SJCRH30 (cell line): ENCODE measurements at regions not wholly inside any gene's neighbourhood (a gene's known extent, or its start where the extent isn't known, plus 50 kb on each side); places are given as distances from the start of the nearest gene placed in this dataset.

ENCODE experiments used
- DNase-seq, 2 experiments: peaks; one replicate each; pipeline ENCODE4 v3.0.0-alpha.2; 2015 to 2020
- H3K27ac ChIP-seq: fragments of 250-450 bp; sonication (Bioruptor Pico); 2 replicates; pipeline ENCODE4 v1.5.1; 2020; ENCODE audit warnings: mild to moderate bottlenecking, moderate library complexity
- H3K27me3 ChIP-seq: fragments of 250-450 bp; sonication (Bioruptor Pico); 2 replicates; pipeline ENCODE4 v1.5.1; 2020; ENCODE audit warnings: mild to moderate bottlenecking, moderate library complexity
- H3K36me3 ChIP-seq: fragments of 250-450 bp; sonication (Bioruptor Pico); 2 replicates; pipeline ENCODE4 v1.5.1; 2020; ENCODE audit warnings: mild to moderate bottlenecking, moderate library complexity
- H3K4me1 ChIP-seq: fragments of 250-450 bp; sonication (Bioruptor Pico); 2 replicates; pipeline ENCODE4 v1.5.1; 2020; ENCODE audit warnings: mild to moderate bottlenecking, moderate library complexity
- H3K4me3 ChIP-seq: fragments of 250-450 bp; sonication (Bioruptor Pico); 2 replicates; pipeline ENCODE4 v1.5.1; 2020; ENCODE audit warnings: mild to moderate bottlenecking, moderate library complexity
- H3K9me3 ChIP-seq: fragments of 250-450 bp; sonication (Bioruptor Pico); replicated peaks from 2 replicates; pipeline ENCODE4 v1.5.1; 2020; ENCODE audit warnings: mild to moderate bottlenecking, moderate library complexity

DNA sequence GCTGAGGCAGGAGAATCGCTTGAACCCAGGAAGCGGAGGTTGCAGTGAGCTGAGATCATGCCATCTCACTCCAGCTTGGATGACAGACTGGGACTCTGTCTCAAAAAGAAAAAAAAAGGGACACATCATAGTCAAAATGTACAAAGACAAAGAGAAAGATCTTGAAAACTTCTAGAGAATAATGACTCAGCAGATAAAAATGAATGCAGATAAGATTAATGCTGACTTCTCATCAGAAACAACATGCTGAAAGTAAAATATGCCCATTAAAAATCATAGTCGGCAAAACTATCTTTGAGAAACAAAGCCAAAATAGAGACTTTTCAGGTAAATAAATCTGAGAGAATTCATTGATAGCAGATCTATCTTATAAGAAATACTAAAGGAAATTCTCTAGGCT lies 271.1 kb upstream of the GPR149 start:
- no peak for DNase-seq
- Histone ChIP-seq H3K9me3 (no peaks in the 10 kb centered on the region), H3K4me1 (no peaks in the 10 kb centered on the region), H3K27ac (no peak overlapping the region), H3K27me3 (no peaks in the 10 kb centered on the region), H3K4me3 (no peak overlapping the region), H3K36me3 (no peaks in the 10 kb centered on the region)

DNA sequence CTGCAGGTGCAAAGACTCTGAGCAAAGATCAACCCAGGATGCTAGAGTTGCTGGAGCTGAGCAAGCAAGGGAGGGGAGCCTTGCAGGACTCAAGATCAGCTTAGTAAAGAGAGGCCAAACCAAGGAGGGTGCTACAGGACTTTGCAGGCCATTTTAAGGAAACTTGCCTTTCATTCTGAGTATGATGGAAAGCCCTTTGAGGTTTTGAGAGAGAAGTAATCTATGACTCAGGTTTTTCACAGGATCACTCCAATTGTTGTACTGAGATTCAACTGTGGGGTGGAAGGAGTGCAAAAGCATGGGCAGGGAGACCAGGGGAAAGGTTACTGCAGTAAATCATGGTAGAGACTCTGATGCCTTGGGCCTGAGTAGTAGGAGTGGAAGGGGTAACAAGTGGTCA lies 260.4 kb upstream of the GPR149 start:
- H3K27me3 ChIP-seq, result no peaks in the 10 kb centered on the region
- no peak for DNase-seq

DNA sequence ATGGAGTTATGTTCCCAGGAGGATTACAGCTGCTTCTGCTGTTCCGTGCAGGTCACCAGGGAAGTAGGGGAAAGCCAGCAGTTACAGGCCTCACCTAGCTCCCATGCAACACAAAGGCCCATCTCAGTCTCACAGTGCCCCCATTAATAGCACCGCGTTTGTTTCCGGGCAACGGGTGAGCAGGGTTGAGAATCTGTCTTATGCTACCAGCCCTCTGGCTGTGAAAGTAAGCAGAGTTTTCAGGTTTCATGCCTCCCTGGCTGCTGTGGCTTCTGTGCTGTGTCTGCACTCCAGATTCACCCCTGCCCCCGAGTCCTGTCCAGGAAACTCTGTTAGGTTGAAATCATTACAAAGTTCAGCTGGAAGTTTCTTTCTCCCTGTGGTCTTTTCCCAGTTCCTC lies 254.4 kb upstream of the GPR149 start:
- H3K4me1 ChIP-seq, result no peaks in the 10 kb centered on the region
- no peaks in the 10 kb centered on the region for H3K36me3 ChIP-seq
- H3K4me3 ChIP-seq, result no peak overlapping the region
- DNase-seq, result no peak
- no peak overlapping the region for H3K27ac ChIP-seq
- no peaks in the 10 kb centered on the region for H3K9me3 ChIP-seq
- no peaks in the 10 kb centered on the region for H3K27me3 ChIP-seq

More for the DNA sequence above, 260.4 kb upstream of the GPR149 start:
- no peak overlapping the region for H3K27ac ChIP-seq
- H3K9me3 ChIP-seq, result no peaks in the 10 kb centered on the region
- H3K4me1 ChIP-seq, result no peaks in the 10 kb centered on the region
- no peak overlapping the region for H3K4me3 ChIP-seq
- H3K36me3 ChIP-seq, result no peaks in the 10 kb centered on the region

DNA sequence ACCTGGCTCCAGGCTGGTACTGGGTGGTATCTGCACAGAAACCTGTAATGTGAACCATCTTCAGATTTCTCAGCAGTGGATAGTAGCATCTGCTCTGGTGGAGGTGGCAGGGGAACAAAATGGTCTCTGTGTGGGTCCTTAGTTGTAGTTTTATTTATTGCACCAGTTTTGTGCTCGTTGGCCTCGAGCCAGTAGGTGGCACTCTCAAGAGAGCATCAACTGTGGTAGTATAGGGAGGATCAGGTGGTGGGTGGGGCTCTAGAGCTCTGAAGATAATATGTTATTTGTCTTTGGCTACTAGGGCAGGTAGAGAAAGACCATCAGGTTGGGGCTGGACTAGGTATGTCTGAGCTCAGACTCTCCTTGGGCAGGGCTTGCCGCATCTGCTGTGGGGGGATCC lies 254.0 kb upstream of the GPR149 start:
- no peak overlapping the region for H3K4me3 ChIP-seq
- DNase-seq, result peak in 1 of 2 experiments; percentile 2
- H3K9me3 ChIP-seq, result no peaks in the 10 kb centered on the region
- no peak overlapping the region for H3K27ac ChIP-seq
- no peaks in the 10 kb centered on the region for H3K36me3 ChIP-seq
- H3K4me1 ChIP-seq, result no peaks in the 10 kb centered on the region
- H3K27me3 ChIP-seq, result no peaks in the 10 kb centered on the region

DNA sequence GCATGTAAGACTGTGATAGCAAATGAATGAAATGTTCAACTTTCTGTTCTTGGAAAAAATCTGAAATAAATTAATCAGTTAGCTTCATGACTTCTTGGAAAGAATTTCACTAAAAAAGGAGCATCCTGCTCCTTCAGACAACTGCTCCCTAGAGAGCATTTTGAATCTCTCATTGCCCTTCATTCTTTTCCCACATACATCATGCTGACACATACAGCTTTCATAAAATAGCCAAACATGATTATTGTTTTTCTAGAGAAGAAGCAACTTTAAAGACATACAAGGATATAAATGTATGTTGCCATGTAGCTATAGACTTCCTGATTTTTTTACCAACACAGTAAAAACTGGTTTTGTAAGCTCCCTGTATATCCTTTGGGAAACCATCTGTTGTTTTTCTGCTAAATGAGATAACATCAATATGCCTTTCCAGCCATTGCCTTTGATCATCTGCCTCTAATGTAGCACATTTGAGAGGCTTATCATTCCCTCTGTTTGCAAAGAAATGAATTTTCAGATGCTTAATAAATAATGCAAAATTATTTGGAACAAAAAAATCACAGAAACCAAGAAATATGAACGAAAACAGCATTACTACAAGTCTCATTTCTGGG lies 248.2 kb upstream of the GPR149 start:
- no peak for DNase-seq
- Histone ChIP-seq H3K27me3 (no peaks in the 10 kb centered on the region), H3K9me3 (no peaks in the 10 kb centered on the region), H3K27ac (no peak overlapping the region), H3K4me3 (no peak overlapping the region), H3K4me1 (no peaks in the 10 kb centered on the region), H3K36me3 (no peaks in the 10 kb centered on the region)

DNA sequence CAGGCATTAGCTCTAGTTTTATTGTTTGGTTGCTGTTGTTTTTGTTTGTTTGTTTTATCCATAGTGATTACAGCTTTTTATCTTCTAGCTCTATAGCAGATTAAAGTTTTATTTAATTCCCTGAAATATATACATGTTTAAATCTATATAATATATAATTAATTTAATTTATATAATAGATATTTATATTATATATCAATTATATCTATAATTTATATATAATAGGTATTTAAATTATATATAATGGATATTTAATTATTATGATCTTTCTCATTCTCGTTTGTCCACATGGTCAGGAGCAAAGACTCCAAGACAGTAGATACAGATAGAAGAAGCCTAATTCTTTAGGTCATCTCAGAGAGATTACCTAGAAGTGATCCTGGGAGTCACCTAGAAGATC lies 238.8 kb upstream of the GPR149 start:
- H3K9me3 ChIP-seq, result no peaks in the 10 kb centered on the region

DNA sequence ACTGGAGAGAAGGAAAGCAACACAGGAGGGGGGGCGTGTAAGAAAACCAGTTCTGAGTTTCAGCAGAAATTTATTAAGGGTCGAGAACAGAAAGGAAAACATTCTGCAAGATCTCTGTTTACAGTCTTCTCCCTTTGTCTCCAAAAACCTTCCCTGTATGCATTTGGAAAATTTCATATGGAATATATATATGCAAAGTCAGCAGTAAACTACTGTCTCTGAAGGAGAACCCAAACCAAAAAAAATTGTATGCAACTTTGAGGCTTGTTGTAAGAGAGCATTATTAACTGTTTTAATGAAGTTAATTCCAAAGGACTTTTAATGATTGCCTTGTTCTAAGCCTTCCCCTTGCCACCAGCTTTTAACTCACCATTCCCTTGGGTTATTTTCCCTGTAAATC lies 238.2 kb upstream of the GPR149 start:
- Histone ChIP-seq H3K27me3 (no peaks in the 10 kb centered on the region), H3K36me3 (no peaks in the 10 kb centered on the region)
- DNase-seq, result no peak

More for the DNA sequence above, 238.8 kb upstream of the GPR149 start:
- Histone ChIP-seq H3K27ac (no peak overlapping the region), H3K4me3 (no peak overlapping the region), H3K4me1 (no peaks in the 10 kb centered on the region), H3K36me3 (no peaks in the 10 kb centered on the region), H3K27me3 (no peaks in the 10 kb centered on the region)
- no peak for DNase-seq

DNA sequence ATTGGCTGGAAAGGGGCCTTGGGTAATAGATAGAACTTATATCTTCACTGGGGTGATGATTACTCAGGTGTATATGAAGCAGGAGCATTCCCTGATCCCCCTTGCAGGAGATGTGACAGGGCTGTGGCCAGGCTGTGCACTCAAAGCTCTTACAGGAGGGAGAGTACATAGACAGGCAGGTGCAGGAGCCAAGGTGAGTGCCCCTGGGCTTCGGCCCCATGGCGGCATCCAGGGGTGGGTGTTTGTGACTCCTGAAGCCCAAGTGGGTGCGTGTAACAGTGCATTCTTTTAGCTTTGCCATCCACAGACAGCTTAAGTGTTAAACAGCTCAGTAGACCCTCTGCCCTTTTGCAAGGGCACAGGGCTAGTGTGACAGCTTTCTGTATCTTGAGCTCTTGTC lies 236.6 kb upstream of the GPR149 start:
- no peak for DNase-seq
- no peaks in the 10 kb centered on the region for H3K27me3 ChIP-seq
- H3K36me3 ChIP-seq, result no peaks in the 10 kb centered on the region
- no peaks in the 10 kb centered on the region for H3K4me1 ChIP-seq
- no peaks in the 10 kb centered on the region for H3K9me3 ChIP-seq
- no peak overlapping the region for H3K4me3 ChIP-seq
- no peak overlapping the region for H3K27ac ChIP-seq

More for the DNA sequence above, 238.2 kb upstream of the GPR149 start:
- no peaks in the 10 kb centered on the region for H3K9me3 ChIP-seq
- no peak overlapping the region for H3K27ac ChIP-seq
- H3K4me1 ChIP-seq, result no peaks in the 10 kb centered on the region
- H3K4me3 ChIP-seq, result no peak overlapping the region

DNA sequence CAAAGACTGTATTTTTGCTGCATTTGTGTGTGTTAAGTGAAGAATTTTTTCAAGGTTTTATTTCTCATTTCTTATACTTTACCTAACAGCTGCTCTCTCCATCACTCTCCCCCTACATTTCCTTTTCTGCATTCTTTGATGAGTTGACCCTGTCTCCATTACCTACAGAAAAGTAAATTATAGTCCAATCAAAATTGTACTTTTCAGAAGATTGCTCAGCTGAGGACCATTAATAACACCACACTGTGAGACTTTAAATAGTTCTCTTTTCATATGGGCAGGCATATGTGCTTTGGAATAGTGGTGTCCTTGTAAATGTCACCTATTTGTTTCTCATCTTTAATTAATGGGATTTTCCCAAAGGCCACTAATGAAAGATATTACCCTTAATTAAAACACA lies 234.7 kb upstream of the GPR149 start:
- Histone ChIP-seq H3K4me1 (no peaks in the 10 kb centered on the region), H3K4me3 (no peak overlapping the region), H3K9me3 (no peaks in the 10 kb centered on the region), H3K27me3 (no peaks in the 10 kb centered on the region), H3K27ac (no peak overlapping the region), H3K36me3 (no peaks in the 10 kb centered on the region)
- no peak for DNase-seq

DNA sequence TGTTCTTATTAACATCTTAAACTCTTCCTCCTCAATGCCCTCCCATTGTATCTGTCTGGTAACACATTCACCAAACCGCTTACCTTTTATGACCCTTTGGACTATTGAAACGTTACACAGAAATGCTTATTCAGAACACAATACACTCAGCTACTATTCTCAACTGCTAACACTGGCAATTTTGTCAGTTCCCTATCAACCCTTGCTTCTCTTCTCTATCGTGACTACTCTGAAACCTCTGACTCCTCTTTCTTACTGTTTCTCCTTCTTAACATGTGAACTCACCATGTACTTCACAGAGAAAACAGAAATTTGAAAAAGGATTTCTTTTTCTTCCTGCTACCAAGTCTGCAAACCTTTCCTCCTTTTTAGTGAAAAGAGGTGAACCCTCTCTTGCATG lies 232.9 kb upstream of the GPR149 start:
- no peaks in the 10 kb centered on the region for H3K4me1 ChIP-seq
- no peaks in the 10 kb centered on the region for H3K27me3 ChIP-seq
- no peak overlapping the region for H3K27ac ChIP-seq
- DNase-seq, result no peak
- H3K9me3 ChIP-seq, result no peaks in the 10 kb centered on the region
- no peak overlapping the region for H3K4me3 ChIP-seq
- H3K36me3 ChIP-seq, result no peaks in the 10 kb centered on the region

DNA sequence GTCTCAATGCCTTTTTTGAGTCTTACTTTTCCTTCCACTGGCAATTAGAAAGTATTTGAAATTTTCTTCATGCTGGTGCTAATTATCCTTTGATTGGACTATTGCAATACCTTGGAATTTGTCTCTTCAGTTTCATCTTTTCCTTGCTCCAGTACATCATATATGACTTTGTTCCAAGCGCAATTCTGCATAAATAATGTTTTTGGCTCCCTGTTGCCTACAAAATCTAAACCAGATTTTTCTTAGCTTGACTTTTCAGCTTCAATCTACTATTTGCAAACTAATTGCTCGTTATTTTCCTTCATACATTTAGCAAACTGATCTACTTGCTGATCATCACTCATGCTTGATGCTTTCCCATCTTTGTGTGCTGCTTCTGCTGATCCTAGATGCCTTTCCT lies 230.8 kb upstream of the GPR149 start:
- Histone ChIP-seq H3K36me3 (no peaks in the 10 kb centered on the region), H3K27me3 (no peaks in the 10 kb centered on the region)
- no peak for DNase-seq

DNA sequence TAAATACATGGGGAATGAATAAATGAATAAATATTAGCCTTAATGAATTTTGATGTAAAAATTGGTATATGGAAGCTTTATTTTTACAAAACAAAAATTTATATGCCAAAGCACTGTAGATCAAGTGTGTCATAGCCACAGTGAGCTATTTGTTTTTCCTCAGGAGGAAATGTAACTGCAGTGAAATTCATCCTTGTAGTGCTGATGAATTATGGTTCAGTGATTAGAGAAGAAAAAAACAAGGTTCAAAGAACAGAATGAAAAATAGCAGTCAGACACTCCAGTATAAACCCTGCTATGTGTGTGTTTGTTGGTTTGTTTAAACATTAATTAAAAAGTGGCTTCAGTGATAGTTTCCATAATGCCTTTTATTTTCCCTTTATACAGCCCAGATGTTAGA lies 228.0 kb upstream of the GPR149 start:
- H3K36me3 ChIP-seq, result no peaks in the 10 kb centered on the region
- no peaks in the 10 kb centered on the region for H3K9me3 ChIP-seq
- H3K27ac ChIP-seq, result no peak overlapping the region
- no peak overlapping the region for H3K4me3 ChIP-seq
- H3K27me3 ChIP-seq, result no peaks in the 10 kb centered on the region
- H3K4me1 ChIP-seq, result no peaks in the 10 kb centered on the region
- no peak for DNase-seq

More for the DNA sequence above, 230.8 kb upstream of the GPR149 start:
- no peaks in the 10 kb centered on the region for H3K9me3 ChIP-seq
- H3K4me1 ChIP-seq, result no peaks in the 10 kb centered on the region
- no peak overlapping the region for H3K27ac ChIP-seq
- no peak overlapping the region for H3K4me3 ChIP-seq

DNA sequence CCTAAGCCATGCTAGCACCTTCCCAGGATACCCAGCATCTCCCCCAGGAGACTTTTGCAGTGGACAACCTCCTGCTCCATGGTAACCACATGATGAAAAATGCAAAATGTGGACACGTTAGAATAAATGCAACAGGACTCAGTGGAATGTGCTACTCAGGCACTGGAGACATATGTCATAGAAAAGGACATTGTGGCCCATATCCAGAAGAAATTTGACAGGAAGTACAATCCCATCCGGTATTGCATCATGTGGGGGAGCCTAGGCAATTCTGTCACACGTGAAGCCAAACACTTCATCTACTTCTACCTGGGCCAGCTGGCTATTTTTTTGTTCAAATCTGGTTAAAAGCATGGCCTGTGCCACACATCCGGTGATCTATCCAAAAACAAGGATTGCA lies 227.2 kb upstream of the GPR149 start:
- Histone ChIP-seq H3K27ac (no peak overlapping the region), H3K36me3 (no peaks in the 10 kb centered on the region), H3K4me3 (no peak overlapping the region), H3K27me3 (no peaks in the 10 kb centered on the region), H3K9me3 (no peaks in the 10 kb centered on the region), H3K4me1 (no peaks in the 10 kb centered on the region)
- no peak for DNase-seq

DNA sequence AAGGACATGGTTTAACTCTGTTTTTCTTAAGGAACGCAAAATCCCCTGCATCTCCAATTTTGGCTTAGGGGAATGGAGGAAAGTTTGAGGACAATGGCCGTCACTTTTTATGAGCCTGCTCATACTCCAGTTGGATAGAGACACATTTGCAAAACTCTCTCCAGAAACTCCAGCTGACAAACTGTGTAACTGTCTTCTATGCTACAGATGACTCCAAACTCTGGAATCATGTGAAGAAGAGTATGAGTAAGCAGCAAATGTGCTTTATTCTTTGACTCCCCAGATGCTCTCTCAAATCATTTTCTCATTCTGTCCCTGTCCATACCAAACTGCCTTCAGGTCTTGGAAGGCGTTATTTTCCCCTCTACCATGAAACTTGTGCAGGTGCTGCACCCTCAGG lies 226.5 kb upstream of the GPR149 start:
- Histone ChIP-seq H3K4me3 (no peak overlapping the region), H3K27me3 (no peaks in the 10 kb centered on the region), H3K9me3 (no peaks in the 10 kb centered on the region), H3K4me1 (no peaks in the 10 kb centered on the region), H3K36me3 (no peaks in the 10 kb centered on the region), H3K27ac (no peak overlapping the region)
- no peak for DNase-seq

DNA sequence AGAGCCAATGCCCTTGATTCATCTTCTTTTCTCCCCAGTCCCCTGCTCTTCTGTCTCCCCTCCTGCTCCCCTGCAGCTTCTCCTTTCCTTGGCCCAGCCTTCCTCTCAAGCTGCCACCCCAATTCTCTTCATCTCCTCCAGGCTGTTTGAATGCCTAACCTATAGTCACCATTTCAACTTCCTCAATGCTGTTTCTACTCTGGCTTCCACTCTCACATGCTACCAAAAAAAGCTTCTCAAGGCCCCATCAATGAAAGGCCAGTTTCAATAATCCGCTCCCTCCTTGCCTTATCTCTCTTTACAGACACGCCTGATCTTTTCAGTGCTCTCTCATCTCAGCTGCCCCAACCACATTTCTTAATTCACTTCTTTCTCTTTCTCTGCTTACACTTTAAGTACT lies 212.2 kb upstream of the GPR149 start:
- no peaks in the 10 kb centered on the region for H3K36me3 ChIP-seq
- H3K4me1 ChIP-seq, result no peaks in the 10 kb centered on the region
- no peak overlapping the region for H3K4me3 ChIP-seq
- H3K27me3 ChIP-seq, result no peaks in the 10 kb centered on the region
- no peak for DNase-seq
- no peak overlapping the region for H3K27ac ChIP-seq
- no peaks in the 10 kb centered on the region for H3K9me3 ChIP-seq

DNA sequence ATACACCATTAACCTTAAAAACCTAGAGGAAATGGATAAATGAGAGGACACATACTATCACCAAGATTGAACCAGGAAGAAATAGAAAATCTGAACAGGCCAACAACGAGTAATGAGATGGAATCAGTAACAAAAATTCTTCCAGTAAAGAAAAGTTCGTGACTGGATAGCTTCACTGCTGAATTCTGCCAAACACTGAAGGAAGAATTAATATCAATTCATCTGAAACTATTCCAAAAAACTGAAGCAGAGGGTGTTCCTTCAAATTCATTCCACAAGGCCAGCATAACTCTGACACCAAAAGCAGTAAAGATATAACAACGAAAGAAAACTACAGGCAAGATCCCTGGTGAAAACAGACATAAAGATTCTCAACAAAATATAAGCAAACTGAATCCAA lies 195.8 kb upstream of the GPR149 start:
- no peaks in the 10 kb centered on the region for H3K36me3 ChIP-seq
- H3K27me3 ChIP-seq, result no peaks in the 10 kb centered on the region
- DNase-seq, result no peak
- no peak overlapping the region for H3K4me3 ChIP-seq
- H3K27ac ChIP-seq, result no peak overlapping the region
- no peaks in the 10 kb centered on the region; the same call in 1 of the 2 replicates for H3K9me3 ChIP-seq
- H3K4me1 ChIP-seq, result no peaks in the 10 kb centered on the region
